A549 (cell line): ENCODE measurements at regions not wholly inside any gene's neighbourhood (a gene's known extent, or its start where the extent isn't known, plus 50 kb on each side); places are given as distances from the start of the nearest gene placed in this dataset.
"Not testable (repeated sequence)": the region's sequence is repeated elsewhere in the genome, so short reads cannot be mapped to it uniquely, and the experiment has no call there.

Source experiments
- ATAC-seq, 2 experiments: fragments of 200-7000 bp in 1 of 2; fragments of >200 bp in 1 of 2; cut with Nextera tagmentation in 1 of 2; cut with Tn5 transposase in 1 of 2; 3 replicates each; pipeline versions ENCODE4 v1.8.0 to v1.9.1; 2018 to 2020; ENCODE audit warnings: mild to moderate bottlenecking in 1 of 2, moderate library complexity in 1 of 2
- CTCF ChIA-PET: fragments of 300-600 bp; sonication (Branson Sonifier 250); formaldehyde crosslinking; extraction: SDS; loops from one replicate; lab custom pipeline; 2021; ENCODE audit warnings: antibody characterized with exemption, inconsistent platforms; lab: Yijun Ruan, JAX
- POLR2A ChIA-PET: fragments of 350-600 bp; formaldehyde crosslinking; extraction: SDS; loops from one replicate; lab custom pipeline; 2021; ENCODE audit warnings: antibody characterized with exemption, inconsistent platforms; lab: Yijun Ruan, JAX
- DNase-seq, 2 experiments: peaks; one replicate each; pipeline versions ENCODE4 v3.0.0 to v3.0.0-alpha.2; 2011 to 2016; ENCODE audit warnings: low read depth in 1 of 2, low spot score in 1 of 2
- FAIRE-seq: peaks from 2 replicates; lab custom pipeline; 2011; peaks lifted over from hg19 to GRCh38; lab: Jason Lieb, UNC
- H3K27ac ChIP-seq, 2 experiments: fragments of >200 bp; sonication (Bioruptor Twin); formaldehyde crosslinking; 3 replicates each; pipeline ENCODE4 v1.5.1; 2016 to 2017
- H3K4me1 ChIP-seq: fragments of >200 bp; sonication (Bioruptor Twin); formaldehyde crosslinking; 3 replicates; pipeline ENCODE4 v1.6.1; 2016
- H3K4me2 ChIP-seq: fragments of >200 bp; sonication (Bioruptor Twin); formaldehyde crosslinking; 3 replicates; pipeline ENCODE4 v1.6.1; 2016
- H3K4me3 ChIP-seq: fragments of >200 bp; sonication (Bioruptor Twin); formaldehyde crosslinking; 3 replicates; pipeline ENCODE4 v1.5.1; 2016
- H3K9me3 ChIP-seq: fragments of >200 bp; sonication (Bioruptor Twin); formaldehyde crosslinking; 3 replicates; pipeline ENCODE4 v1.6.1; 2016
- CBX2 ChIP-seq: fragments of 200-600 bp; sonication (generic); IDR thresholded peaks from 2 replicates; pipeline ENCODE4 v1.6.1; 2016; ENCODE audit warnings: low read depth, mild to moderate bottlenecking, borderline replicate concordance
- CBX8 ChIP-seq: fragments of 200-600 bp; sonication (generic); IDR thresholded peaks from 2 replicates; pipeline ENCODE4 v1.6.1; 2016
- CEBPB ChIP-seq, 2 experiments: fragments of >200 bp in 1 of 2; sonication (Bioruptor Twin) in 1 of 2; formaldehyde crosslinking in 1 of 2; IDR thresholded peaks; 2 replicates each; pipeline ENCODE4 v1.6.1; 2012 to 2016
- EP300 ChIP-seq, 2 experiments: fragments of >200 bp; sonication (Bioruptor Twin); formaldehyde crosslinking; IDR thresholded peaks; 2 replicates in 1 of 2; 3 replicates in 1 of 2; pipeline ENCODE4 v1.6.1; 2016 to 2017
- ESRRA ChIP-seq: fragments of 150-350 bp; IDR thresholded peaks from 2 replicates; pipeline ENCODE4 v1.6.1; 2014; ENCODE audit warnings: mild to moderate bottlenecking, low read length, borderline replicate concordance
- FOSB ChIP-seq: fragments of 250-450 bp; sonication (Bioruptor Pico); IDR thresholded peaks from 2 replicates; pipeline ENCODE4 v1.5.0; 2020; ENCODE audit warnings: mild to moderate bottlenecking, moderate library complexity
- FOSL2 ChIP-seq, 2 experiments: fragments of 450-650 bp in 1 of 2; fragments of >200 bp in 1 of 2; sonication (Bioruptor Twin) in 1 of 2; formaldehyde crosslinking; IDR thresholded peaks; 2 replicates each; pipeline versions ENCODE4 v1.5.0 to v1.6.1; 2016 to 2020; ENCODE audit warnings: mild to moderate bottlenecking in 1 of 2, moderate library complexity in 1 of 2
- GATA3 ChIP-seq: IDR thresholded peaks from 2 replicates; pipeline ENCODE4 v1.6.1; 2012; ENCODE audit warnings: borderline replicate concordance
- HOXB13 ChIP-seq: fragments of 250-450 bp; sonication (Bioruptor Pico); IDR thresholded peaks from 2 replicates; pipeline ENCODE4 v1.5.0; 2020; ENCODE audit warnings: low read depth, mild to moderate bottlenecking, moderate library complexity
- KDM1A ChIP-seq: fragments of 200-600 bp; sonication (generic); IDR thresholded peaks from 2 replicates; pipeline ENCODE4 v1.6.1; 2016; ENCODE audit warnings: low read depth, mild to moderate bottlenecking
- KDM5A ChIP-seq: fragments of 200-600 bp; sonication (generic); IDR thresholded peaks from 2 replicates; pipeline ENCODE4 v1.6.1; 2016; ENCODE audit warnings: antibody characterized with exemption, mild to moderate bottlenecking
- NR3C1 ChIP-seq: fragments of >200 bp; sonication (Bioruptor Twin); formaldehyde crosslinking; IDR thresholded peaks from 3 replicates; pipeline ENCODE4 v1.6.1; 2017
- POLR2A ChIP-seq: IDR thresholded peaks from 2 replicates; pipeline ENCODE4 v1.6.1; 2012; ENCODE audit warnings: mild to moderate bottlenecking, low read length
- POLR2AphosphoS2 ChIP-seq: conservative IDR thresholded peaks from 2 replicates; pipeline ENCODE4 v1.6.1; 2012; ENCODE audit warnings: low read length, improper control_type of control experiment, inconsistent platforms
- RARB ChIP-seq: fragments of 250-450 bp; sonication (Bioruptor Pico); IDR thresholded peaks from 2 replicates; pipeline ENCODE4 v1.8.0; 2021; ENCODE audit warnings: mild to moderate bottlenecking, moderate library complexity
- RNF2 ChIP-seq: fragments of 200-600 bp; sonication (generic); IDR thresholded peaks from 2 replicates; pipeline ENCODE4 v1.6.1; 2016; ENCODE audit warnings: low read depth, mild to moderate bottlenecking, antibody characterized with exemption, moderate library complexity, borderline replicate concordance
- SREBF2 ChIP-seq: fragments of 450-650 bp; IDR thresholded peaks from 2 replicates; pipeline ENCODE4 v1.6.1; 2014; ENCODE audit warnings: mild to moderate bottlenecking, moderate library complexity
- TP53 ChIP-seq: fragments of 250-450 bp; sonication (Bioruptor Pico); IDR thresholded peaks from 2 replicates; pipeline ENCODE4 v1.5.0; 2021; ENCODE audit warnings: mild to moderate bottlenecking, moderate library complexity
- ZC3H11A ChIP-seq: fragments of 450-650 bp; IDR thresholded peaks from 2 replicates; pipeline ENCODE4 v1.6.1; 2014; ENCODE audit warnings: antibody characterized with exemption, mild to moderate bottlenecking
- WGBS: methylation state at CpG from one replicate; pipeline ENCODE4 v1.1.6; 2017; ENCODE audit errors: missing lambda C conversion rate; 5-methylcytosine and 5-hydroxymethylcytosine counted together
- TF ChIP-seq, protein P1 (sequence below): fragments of 250-450 bp; sonication (Bioruptor Pico); IDR thresholded peaks from 2 replicates; pipeline ENCODE4 v1.5.0; 2021; ENCODE audit warnings: mild to moderate bottlenecking, moderate library complexity, borderline replicate concordance
- TF ChIP-seq, protein P2 (sequence below): fragments of >200 bp; sonication (Bioruptor Twin); formaldehyde crosslinking; IDR thresholded peaks from 2 replicates; pipeline ENCODE4 v1.6.1; 2016

DNA sequence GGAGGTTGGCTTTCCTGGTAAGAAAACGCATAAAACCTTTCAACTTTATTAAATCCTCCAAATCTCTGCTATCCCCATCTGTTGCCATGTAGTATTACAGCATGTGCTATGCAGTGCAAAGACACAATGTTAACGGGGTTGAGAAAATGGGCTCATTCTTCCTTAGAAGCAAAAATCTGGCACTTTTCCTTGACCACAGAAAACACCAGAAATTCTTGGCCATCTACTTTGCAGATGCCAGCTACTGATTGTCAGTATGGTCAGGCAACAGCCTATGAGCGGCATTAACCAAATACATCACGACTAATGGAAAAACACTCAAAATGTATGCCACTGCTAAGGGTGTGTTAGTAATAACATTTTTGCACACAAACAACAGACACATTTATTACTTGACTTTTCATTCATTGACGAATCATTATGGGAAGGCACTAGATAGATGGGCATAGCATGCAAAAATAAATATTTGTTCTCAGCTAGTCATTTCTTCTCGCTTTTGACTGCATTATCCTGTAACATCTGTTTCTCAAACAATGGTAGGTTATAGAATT, 65.2 kb upstream of the CRIM1 start:
- ChIA-PET CTCF (interaction anchor here (1.2 to 2.0 kb wide), 2 partner anchors 12 to 374 kb away, joined by 3 to 5 read pairs; no protein-coding TSS in a partner anchor), POLR2A (no interaction called here)
- peak in 1 of 2 experiments; percentile 4 for DNase-seq
- Histone ChIP-seq H3K4me1 (no peaks in the 10 kb centered on the region), H3K4me2 (no peak overlapping the region), H3K27ac (no peak overlapping the region), H3K4me3 (no peak overlapping the region), H3K9me3 (no peaks in the 10 kb centered on the region)
- 60% methylated on average over 6 of the region's 6 CpGs for WGBS
- TF ChIP-seq RARB (CRISPR knock-in tag) (no peak), POLR2A (no peak), NR3C1 (no peak), CBX2 (no peak), CBX8 (no peak), HOXB13 (CRISPR knock-in tag) (no peak), SREBF2 (no peak), KDM5A (no peak), POLR2AphosphoS2 (no peak), ESRRA (no peak), KDM1A (no peak), GATA3 (no peak)
- TF ChIP-seq, protein P1, sequence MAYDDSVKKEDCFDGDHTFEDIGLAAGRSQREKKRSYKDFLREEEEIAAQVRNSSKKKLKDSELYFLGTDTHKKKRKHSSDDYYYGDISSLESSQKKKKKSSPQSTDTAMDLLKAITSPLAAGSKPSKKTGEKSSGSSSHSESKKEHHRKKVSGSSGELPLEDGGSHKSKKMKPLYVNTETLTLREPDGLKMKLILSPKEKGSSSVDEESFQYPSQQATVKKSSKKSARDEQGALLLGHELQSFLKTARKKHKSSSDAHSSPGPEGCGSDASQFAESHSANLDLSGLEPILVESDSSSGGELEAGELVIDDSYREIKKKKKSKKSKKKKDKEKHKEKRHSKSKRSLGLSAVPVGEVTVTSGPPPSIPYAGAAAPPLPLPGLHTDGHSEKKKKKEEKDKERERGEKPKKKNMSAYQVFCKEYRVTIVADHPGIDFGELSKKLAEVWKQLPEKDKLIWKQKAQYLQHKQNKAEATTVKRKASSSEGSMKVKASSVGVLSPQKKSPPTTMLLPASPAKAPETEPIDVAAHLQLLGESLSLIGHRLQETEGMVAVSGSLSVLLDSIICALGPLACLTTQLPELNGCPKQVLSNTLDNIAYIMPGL (CRISPR knock-in tag): no peak
- FAIRE-seq: no peak
- ATAC-seq: no peak

DNA sequence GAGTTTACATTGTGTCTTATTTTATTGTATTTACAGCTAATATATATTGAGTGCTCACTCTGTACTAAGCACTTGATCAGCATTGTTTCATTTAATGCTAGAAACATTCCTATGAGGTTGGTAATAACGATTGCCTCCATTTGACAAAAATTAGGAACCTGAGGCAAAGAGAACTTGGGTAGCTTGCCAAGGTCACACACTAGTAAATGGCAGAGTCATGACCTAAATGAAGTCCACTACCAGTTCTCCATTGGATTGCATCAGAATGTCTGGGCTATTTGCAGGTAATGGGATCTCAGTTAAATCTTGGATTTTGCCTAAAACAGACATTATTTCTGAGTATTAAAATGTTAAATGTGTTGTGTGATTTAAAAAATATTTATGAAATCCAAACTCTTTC, 65.8 kb upstream of the CRIM1 start:
- no peak for ATAC-seq
- TF ChIP-seq EP300 (IDR thresholded peaks at IDR 0.05) (no peak), FOSB (CRISPR knock-in tag) (no peak), ZC3H11A (no peak), RNF2 (no peak), FOSL2 (IDR thresholded peaks at IDR 0.05) (no peak), FOSL2 (CRISPR knock-in tag; IDR thresholded peaks at IDR 0.05) (no peak), TP53 (CRISPR knock-in tag) (no peak)
- Histone ChIP-seq H3K27ac (no peak overlapping the region), H3K9me3 (no peaks in the 10 kb centered on the region), H3K4me3 (no peak overlapping the region), H3K4me2 (no peak overlapping the region), H3K4me1 (no peaks in the 10 kb centered on the region)
- CTCF ChIA-PET: interaction anchor here (1.0 to 2.0 kb wide), 2 partner anchors 12 to 32 kb away, joined by 3 to 5 read pairs; no protein-coding TSS in a partner anchor
- FAIRE-seq: no peak
- DNase-seq: no peak
- 11% methylated on average over 1 of the region's 1 CpG for WGBS
- POLR2A ChIA-PET: no interaction called here

DNA sequence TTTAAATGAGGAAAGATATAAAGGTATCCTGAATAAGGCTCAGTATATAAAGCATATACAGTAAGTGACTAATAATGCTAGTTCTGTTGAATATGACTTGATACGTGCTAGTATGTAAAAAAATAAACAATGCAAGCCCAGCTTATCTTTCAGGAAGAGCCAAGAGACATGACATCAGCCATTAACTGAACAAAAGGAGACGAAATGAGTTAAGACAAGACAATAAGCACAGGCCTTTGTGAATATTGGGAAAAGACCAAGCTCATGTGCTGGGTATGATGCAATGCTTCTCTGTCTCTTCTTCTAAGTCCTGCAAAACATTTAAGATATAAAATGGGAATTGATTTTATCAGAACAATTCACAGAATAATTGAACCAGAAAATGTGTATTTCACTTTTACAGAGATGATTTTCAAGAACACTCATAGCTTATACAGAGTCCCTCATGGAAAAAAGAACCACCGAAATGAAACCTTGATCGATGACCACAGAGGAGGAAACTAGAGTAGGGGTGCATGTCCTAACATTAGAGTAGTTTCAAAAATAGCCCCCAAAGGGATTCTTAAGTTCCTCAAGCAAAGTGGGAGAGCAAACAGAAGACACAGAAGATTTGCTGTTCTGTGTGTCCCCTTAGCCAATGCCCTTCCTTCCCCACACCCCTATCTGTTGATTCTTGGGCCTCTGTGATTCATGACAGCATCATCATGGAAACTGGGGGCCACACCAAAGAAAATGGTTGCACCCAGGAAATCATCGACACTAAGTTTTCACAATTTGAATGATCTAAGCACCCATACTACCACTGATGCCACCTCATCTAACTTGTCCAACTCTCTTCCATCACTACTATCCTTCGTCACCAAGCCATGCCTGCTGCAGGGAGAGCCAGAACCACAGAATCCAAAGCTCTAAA, 68.0 kb upstream of the CRIM1 start:
- no peaks in the 10 kb centered on the region for H3K4me1 ChIP-seq
- CTCF ChIA-PET: interaction anchor here (1.3 kb wide), 1 partner anchor 54 kb away, joined by 3 read pairs; no protein-coding TSS in a partner anchor
- no peak overlapping the region for H3K27ac ChIP-seq
- ATAC-seq (no peak), DNase-seq (no peak), FAIRE-seq (no peak)
- POLR2A ChIA-PET: no interaction called here
- no peaks in the 10 kb centered on the region for H3K9me3 ChIP-seq
- no peak for TF ChIP-seq CEBPB (IDR thresholded peaks at IDR 0.05)
- TF ChIP-seq, protein P2, sequence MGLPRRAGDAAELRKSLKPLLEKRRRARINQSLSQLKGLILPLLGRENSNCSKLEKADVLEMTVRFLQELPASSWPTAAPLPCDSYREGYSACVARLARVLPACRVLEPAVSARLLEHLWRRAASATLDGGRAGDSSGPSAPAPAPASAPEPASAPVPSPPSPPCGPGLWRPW: no peak
- 51% methylated on average over 6 of the region's 6 CpGs for WGBS
- H3K4me3 ChIP-seq: no peak overlapping the region
- no peak overlapping the region for H3K4me2 ChIP-seq

DNA sequence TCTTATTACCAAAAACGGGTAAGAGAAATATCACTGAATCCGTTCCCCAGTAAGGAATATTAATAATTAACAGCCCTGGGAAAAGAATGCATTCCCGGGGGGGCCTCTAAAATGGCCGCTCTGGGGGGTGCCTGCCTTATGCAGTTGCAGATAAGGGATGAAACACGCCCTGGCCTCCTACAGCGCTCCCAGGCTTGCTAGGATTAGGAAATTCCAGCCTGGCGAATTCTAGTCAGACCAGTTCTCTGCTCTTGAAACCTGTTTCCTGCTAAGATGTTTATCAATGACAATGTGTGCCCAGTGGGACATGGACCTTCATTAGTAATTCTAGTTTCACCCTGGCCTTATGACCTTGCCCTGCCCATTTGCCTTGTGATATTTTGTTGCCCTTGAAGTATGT, 76.1 kb upstream of the CRIM1 start:
- CTCF ChIA-PET: interaction anchor here (0.6 kb wide), 1 partner anchor 466 kb away, joined by 3 read pairs; no protein-coding TSS in a partner anchor
- H3K27ac ChIP-seq, H3K4me1 ChIP-seq, H3K4me2 ChIP-seq, H3K4me3 ChIP-seq, FAIRE-seq, POLR2A ChIA-PET, H3K9me3 ChIP-seq, ATAC-seq: not testable (repeated sequence)
- peak in 1 of 2 experiments; percentile 10 for DNase-seq
- WGBS: 40% methylated on average over 7 of the region's 7 CpGs
